Heart left ventricle (tissue), 13 donors: ENCODE measurements at regions not wholly inside any gene's neighbourhood (a gene's known extent, or its start where the extent isn't known, plus 50 kb on each side); places are given as distances from the start of the nearest gene placed in this dataset.

Experiments used
- POLR2A ChIP-seq, 2 donors: fragments of 450-650 bp; IDR thresholded peaks; one replicate each; pipeline ENCODE4 v1.6.1; 2017; ENCODE audit warnings: antibody characterized with exemption in 2 of 2, mild to moderate bottlenecking in 2 of 2, moderate library complexity in 2 of 2
- TF ChIP-seq, protein P1 (sequence below), 12 donors: fragments of 200-600 bp; sonication (generic) in 4 of 12; IDR thresholded peaks; one replicate each; pipeline versions ENCODE4 v1.5.0 to v1.8.0; 2018 to 2022; ENCODE audit warnings: antibody characterized with exemption in 12 of 12, mild to moderate bottlenecking in 5 of 12
- donor health status: ischemic (EF 13 %, LVEDD 7.1; RV severe dilation, severe dysfunction).
- donor health status: DM: no; HTN: yes; CAD: no.
- donor health status: DM: no; HTN: no; CAD: no.
- donor health status: ischemic (EF 25% LVEDD 6.9; RV normal size, moderate dysfunction).
- donor health status: ischemic (EF 25% LVEDD 5.7; RV mildly dilated, moderate dysfunction).
- donor health status: ischemic (EF 35%, LVEDD 5.7; RV mildly dilated, moderate dysfunction).
- donor health status: nonischemic (EF 11% LVEDD 7.7; RV severe dilation, severe dysfunction).
- donor health status: DM: yes; HTN: yes; CAD: no.
- donor health status: PGD.
- donor health status: ischemic (EF 29% LVEDD 5.4; RV normal size, mild dysfunction).
- donor health status: nonischemic (EF 23%, LVEDD 6.1; RV moderate dilation, normal function).

DNA sequence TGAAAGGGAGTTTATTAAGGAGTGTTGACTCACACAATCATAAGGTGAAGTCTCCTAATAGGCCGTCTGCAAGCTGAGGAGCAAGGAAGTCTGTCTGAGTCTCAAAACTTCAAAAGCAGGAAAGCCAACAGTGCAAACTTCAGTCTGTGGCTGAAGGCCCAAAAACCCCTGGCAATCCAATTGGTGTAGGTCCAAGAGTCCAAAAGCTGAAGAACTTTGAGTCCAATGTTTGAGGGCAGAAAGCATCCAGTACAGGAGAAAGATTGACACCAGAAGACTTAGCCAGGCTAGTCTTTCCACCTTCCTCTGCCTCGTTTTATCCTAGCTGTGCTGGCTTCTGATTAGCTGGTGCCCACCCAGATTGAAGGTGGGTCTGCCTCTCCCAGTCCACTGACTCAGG lies 535.2 kb downstream of the ARAP2 start:
- TF ChIP-seq, protein P1, sequence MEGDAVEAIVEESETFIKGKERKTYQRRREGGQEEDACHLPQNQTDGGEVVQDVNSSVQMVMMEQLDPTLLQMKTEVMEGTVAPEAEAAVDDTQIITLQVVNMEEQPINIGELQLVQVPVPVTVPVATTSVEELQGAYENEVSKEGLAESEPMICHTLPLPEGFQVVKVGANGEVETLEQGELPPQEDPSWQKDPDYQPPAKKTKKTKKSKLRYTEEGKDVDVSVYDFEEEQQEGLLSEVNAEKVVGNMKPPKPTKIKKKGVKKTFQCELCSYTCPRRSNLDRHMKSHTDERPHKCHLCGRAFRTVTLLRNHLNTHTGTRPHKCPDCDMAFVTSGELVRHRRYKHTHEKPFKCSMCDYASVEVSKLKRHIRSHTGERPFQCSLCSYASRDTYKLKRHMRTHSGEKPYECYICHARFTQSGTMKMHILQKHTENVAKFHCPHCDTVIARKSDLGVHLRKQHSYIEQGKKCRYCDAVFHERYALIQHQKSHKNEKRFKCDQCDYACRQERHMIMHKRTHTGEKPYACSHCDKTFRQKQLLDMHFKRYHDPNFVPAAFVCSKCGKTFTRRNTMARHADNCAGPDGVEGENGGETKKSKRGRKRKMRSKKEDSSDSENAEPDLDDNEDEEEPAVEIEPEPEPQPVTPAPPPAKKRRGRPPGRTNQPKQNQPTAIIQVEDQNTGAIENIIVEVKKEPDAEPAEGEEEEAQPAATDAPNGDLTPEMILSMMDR (IDR thresholded peaks at IDR 0.05): no peak
- TF ChIP-seq POLR2A (IDR thresholded peaks at IDR 0.05): no peak
